ENCODE measurements at regions not wholly inside any gene's neighbourhood (a gene's known extent, or its start where the extent isn't known, plus 50 kb on each side); places are given as distances from the start of the nearest gene placed in this dataset.

- no peak for TF ChIP-seq CTCF (IDR thresholded peaks at IDR 0.05)
- TF ChIP-seq POLR2A (IDR thresholded peaks at IDR 0.05): no peak
Measured at GRCh38 chr7:25536851-25537250, 308.6 kb upstream of the NPVF start.

Measured in sigmoid colon (tissue), 3 donors.